ENCODE measurements at regions not wholly inside any gene's neighbourhood (a gene's known extent, or its start where the extent isn't known, plus 50 kb on each side); places are given as distances from the start of the nearest gene placed in this dataset.

GRCh38 chr16:47990676-47991075, 165.1 kb downstream of the ABCC12 start (continued):
- TF ChIP-seq CHD7 (IDR thresholded peaks at IDR 0.05; ENCODE audit: insufficient replicate concordance, low read length) = no peak
- no peak for TF ChIP-seq TAF7 (optimal IDR thresholded peaks at IDR 0.05; ENCODE audit: borderline replicate concordance, low read depth, low read length)
- no peak for TF ChIP-seq SP2 (IDR thresholded peaks at IDR 0.05; ENCODE audit: low read length)
- TF ChIP-seq CBX8 (IDR thresholded peaks at IDR 0.05; ENCODE audit: borderline replicate concordance, low read depth, low read length) = no peak
- TF ChIP-seq MAFK (IDR thresholded peaks at IDR 0.05; ENCODE audit: low read depth, low read length) = no peak
- no peak for TF ChIP-seq NRF1 (IDR thresholded peaks at IDR 0.05; ENCODE audit: low read depth, low read length)
- no peak for TF ChIP-seq TAF1 (IDR thresholded peaks at IDR 0.05; ENCODE audit: low read depth, low read length)
